ENCODE measurements at regions not wholly inside any gene's neighbourhood (a gene's known extent, or its start where the extent isn't known, plus 50 kb on each side); places are given as distances from the start of the nearest gene placed in this dataset.

GRCh38 chr6:10140824-10141223 lies 274.1 kb downstream of the TFAP2A start:
- Histone ChIP-seq H2AFZ (ENCODE audit: low read length) (no peak overlapping the region), H3K4me2 (ENCODE audit: low read depth, low read length) (no peak overlapping the region), H3K4me3 (replicated peaks in 1 of 3; ENCODE audit: insufficient read depth in 1 of 3, low read depth in 2 of 3, low read length in 3 of 3) (no peak overlapping the region), H3K36me3 (replicated peaks in 1 of 2; ENCODE audit: control insufficient read depth in 1 of 2, insufficient read depth in 2 of 2, low read length in 2 of 2) (no peaks in the 10 kb centered on the region), H3K79me2 (ENCODE audit: insufficient read depth, low read length) (no peaks in the 10 kb centered on the region), H3K27me3 (ENCODE audit: control insufficient read depth in 1 of 2, insufficient read depth in 2 of 2, low read length in 2 of 2) (no peaks in the 10 kb centered on the region), H3K27ac (ENCODE audit: extremely low read length, insufficient read depth, low read length) (no peak overlapping the region), H3K4me1 (ENCODE audit: insufficient read depth, low read length) (no peaks in the 10 kb centered on the region), H4K20me1 (ENCODE audit: insufficient read depth, low read length) (no peaks in the 10 kb centered on the region), H3K9me3 (ENCODE audit: low read length) (no peaks in the 10 kb centered on the region), H3K9ac (ENCODE audit: insufficient read depth, low read depth, low read length) (no peak overlapping the region)
- BruUV-seq (replicated peaks): no TSS peak
- in situ Hi-C loops (cut with HindIII; ENCODE audit: extremely low pct_ligation_motif_present, low pct_unique_long_range_greater_than_20kb): no loop called here
- ChIA-PET POLR2A (no interaction called here), CTCF (ENCODE audit: low intra/inter-chr PET ratio, low total read pairs) (no interaction called here)
- 10% methylated on average over 3 of the region's 3 CpGs for WGBS (ENCODE audit: low lambda C conversion rate)
- no peak for TF ChIP-seq HNRNPK (IDR thresholded peaks at IDR 0.05; ENCODE audit: low read depth, low read length, poor library complexity, severe bottlenecking)
- TF ChIP-seq ZKSCAN5 (CRISPR knock-in tag; IDR thresholded peaks at IDR 0.05): no peak
- no peak for TF ChIP-seq KAT2B (IDR thresholded peaks at IDR 0.05; ENCODE audit: borderline replicate concordance, low read depth, low read length)
- TF ChIP-seq ZBTB2 (CRISPR knock-in tag; IDR thresholded peaks at IDR 0.05; ENCODE audit: low read depth): no peak
- no peak for TF ChIP-seq ZNF737 (CRISPR knock-in tag; IDR thresholded peaks at IDR 0.05; ENCODE audit: borderline replicate concordance)
- TF ChIP-seq HOXA3 (CRISPR knock-in tag; IDR thresholded peaks at IDR 0.05): no peak
- TF ChIP-seq FOXP4 (CRISPR knock-in tag; IDR thresholded peaks at IDR 0.05): no peak
- TF ChIP-seq ZSCAN29 (CRISPR knock-in tag; conservative IDR thresholded peaks at IDR 0.05): no peak
- TF ChIP-seq THAP8 (CRISPR knock-in tag; IDR thresholded peaks at IDR 0.05; ENCODE audit: borderline replicate concordance): no peak
- no peak for TF ChIP-seq MXI1 (IDR thresholded peaks at IDR 0.05; ENCODE audit: borderline replicate concordance, low read depth, low read length)
- no peak for TF ChIP-seq ZBTB33 (CRISPR knock-in tag; IDR thresholded peaks at IDR 0.05)
- TF ChIP-seq CERS6 (CRISPR knock-in tag; IDR thresholded peaks at IDR 0.05): no peak
- TF ChIP-seq ZNF839 (CRISPR knock-in tag; IDR thresholded peaks at IDR 0.05; ENCODE audit: borderline replicate concordance): no peak
- TF ChIP-seq ZNF30 (CRISPR knock-in tag; IDR thresholded peaks at IDR 0.05): no peak
- ATAC-seq: no peak
- intact Hi-C loops (cut with micrococcal nuclease; ENCODE audit: unreplicated experiment): no loop called here
- no peak for FAIRE-seq
- DNase-seq (ENCODE audit: low spot score): no peak

Measured in HepG2 (cell line).